ENCODE measurements at regions not wholly inside any gene's neighbourhood (a gene's known extent, or its start where the extent isn't known, plus 50 kb on each side); places are given as distances from the start of the nearest gene placed in this dataset.

DNA sequence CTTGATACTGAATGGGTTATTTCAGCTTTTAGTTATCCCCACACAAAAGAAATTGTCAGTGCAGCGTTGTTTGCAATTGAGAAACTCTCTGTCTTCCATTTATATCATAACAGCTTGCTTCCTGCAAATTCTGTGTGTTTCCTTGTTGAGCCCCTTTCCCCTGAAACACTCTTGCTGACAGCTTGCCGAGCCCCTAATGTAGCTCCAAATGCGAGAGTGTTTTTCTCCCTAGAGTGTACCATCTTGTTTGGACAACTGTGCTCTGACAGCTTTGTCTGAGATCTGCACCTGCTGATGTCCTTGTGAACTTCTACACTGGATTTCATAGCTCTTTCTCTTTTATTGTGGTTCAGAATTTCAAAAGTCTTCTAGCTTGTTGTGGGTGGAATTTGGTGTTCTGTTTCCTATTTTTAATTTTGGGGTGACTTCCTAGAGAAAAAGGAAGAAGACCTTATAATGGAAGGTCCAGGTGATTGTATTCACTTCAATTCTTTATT, 343.5 kb downstream of the PDCD6IP start:
- no peaks in the 10 kb centered on the region for H3K27me3 Mint-ChIP-seq (ENCODE audit: low read depth)
- no peak overlapping the region for H3K27ac Mint-ChIP-seq
- ChIA-PET CTCF (interaction anchor here (0.8 kb wide), 1 partner anchor 259 kb away, joined by 3 read pairs; no protein-coding TSS in a partner anchor), POLR2A (no interaction called here)
- DNase-seq (ENCODE audit: low spot score) (no peak), ATAC-seq (no peak)
- peaks cover 5% of the 10 kb centered on the region for H3K9me3 Mint-ChIP-seq
- H3K36me3 Mint-ChIP-seq, result peaks cover 3% of the 10 kb centered on the region; the same call in 1 of the 2 replicates
- peaks cover 16% of the 10 kb centered on the region for H3K4me1 Mint-ChIP-seq
- no peak for TF ChIP-seq SMAD4 (CRISPR knock-in tag; IDR thresholded peaks at IDR 0.05)
- TF ChIP-seq NR3C1 (CRISPR knock-in tag; conservative IDR thresholded peaks at IDR 0.05; ENCODE audit: low read depth), result no peak
- no peak for TF ChIP-seq RORB (CRISPR knock-in tag; IDR thresholded peaks at IDR 0.05)
- no peak overlapping the region for H3K4me3 Mint-ChIP-seq

DNA sequence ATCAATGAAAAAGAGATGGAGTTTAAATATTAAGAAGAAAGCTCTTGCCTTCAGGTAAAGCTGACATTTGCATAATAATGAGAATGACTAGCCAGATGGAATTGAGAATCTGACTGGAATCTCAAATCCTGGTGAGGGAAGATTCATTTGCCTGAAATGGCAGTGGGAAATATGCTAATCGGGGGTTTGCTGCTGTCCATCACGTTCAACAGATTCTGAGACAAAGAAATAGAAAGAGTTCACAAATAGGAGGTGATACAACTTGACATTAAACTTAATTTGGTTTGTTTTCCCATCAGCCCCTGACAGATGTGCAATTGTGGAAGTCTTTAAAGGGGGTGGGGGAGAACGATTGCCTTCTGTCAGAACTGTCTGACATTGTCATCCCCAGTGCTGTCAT, 347.4 kb downstream of the PDCD6IP start:
- peaks cover 3% of the 10 kb centered on the region; the same call in 1 of the 2 replicates for H3K36me3 Mint-ChIP-seq
- no peak overlapping the region for H3K27ac Mint-ChIP-seq
- ATAC-seq (no peak), DNase-seq (ENCODE audit: low spot score) (no peak)
- H3K4me3 Mint-ChIP-seq, result no peak overlapping the region
- H3K27me3 Mint-ChIP-seq (ENCODE audit: low read depth), result no peaks in the 10 kb centered on the region
- ChIA-PET CTCF (no interaction called here), POLR2A (no interaction called here)
- H3K9me3 Mint-ChIP-seq, result peaks cover 5% of the 10 kb centered on the region
- peaks cover 18% of the 10 kb centered on the region for H3K4me1 Mint-ChIP-seq
- no peak for TF ChIP-seq NFATC4 (CRISPR knock-in tag; IDR thresholded peaks at IDR 0.05)
- no peak for TF ChIP-seq TEAD1 (CRISPR knock-in tag; IDR thresholded peaks at IDR 0.05)
- no peak for TF ChIP-seq ATF6 (CRISPR knock-in tag; IDR thresholded peaks at IDR 0.05)
- no peak for TF ChIP-seq ZNF281 (CRISPR knock-in tag; IDR thresholded peaks at IDR 0.05)
- no peak for TF ChIP-seq CTCF (IDR thresholded peaks at IDR 0.05)
- TF ChIP-seq ATF1 (CRISPR knock-in tag; IDR thresholded peaks at IDR 0.05), result no peak
- no peak for TF ChIP-seq ERG (CRISPR knock-in tag; IDR thresholded peaks at IDR 0.05)
- no peak for TF ChIP-seq SMAD4 (CRISPR knock-in tag; IDR thresholded peaks at IDR 0.05)
- TF ChIP-seq FOXJ3 (CRISPR knock-in tag; IDR thresholded peaks at IDR 0.05; ENCODE audit: borderline replicate concordance), result no peak
- no peak for TF ChIP-seq NR2C2 (CRISPR knock-in tag; IDR thresholded peaks at IDR 0.05)
- TF ChIP-seq NFYB (CRISPR knock-in tag; conservative IDR thresholded peaks at IDR 0.05; ENCODE audit: low read depth), result no peak
- no peak for TF ChIP-seq ZBTB43 (CRISPR knock-in tag; IDR thresholded peaks at IDR 0.05)
- TF ChIP-seq, protein P1, sequence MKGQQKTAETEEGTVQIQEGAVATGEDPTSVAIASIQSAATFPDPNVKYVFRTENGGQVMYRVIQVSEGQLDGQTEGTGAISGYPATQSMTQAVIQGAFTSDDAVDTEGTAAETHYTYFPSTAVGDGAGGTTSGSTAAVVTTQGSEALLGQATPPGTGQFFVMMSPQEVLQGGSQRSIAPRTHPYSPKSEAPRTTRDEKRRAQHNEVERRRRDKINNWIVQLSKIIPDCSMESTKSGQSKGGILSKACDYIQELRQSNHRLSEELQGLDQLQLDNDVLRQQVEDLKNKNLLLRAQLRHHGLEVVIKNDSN (CRISPR knock-in tag; IDR thresholded peaks at IDR 0.05), result no peak
- TF ChIP-seq EMX1 (CRISPR knock-in tag; IDR thresholded peaks at IDR 0.05), result no peak
- TF ChIP-seq RELA (CRISPR knock-in tag; IDR thresholded peaks at IDR 0.05; ENCODE audit: borderline replicate concordance), result no peak
- TF ChIP-seq NR3C1 (CRISPR knock-in tag; conservative IDR thresholded peaks at IDR 0.05; ENCODE audit: low read depth), result no peak
- TF ChIP-seq CREB1 (CRISPR knock-in tag; IDR thresholded peaks at IDR 0.05), result no peak
- no peak for TF ChIP-seq TEAD4 (CRISPR knock-in tag; IDR thresholded peaks at IDR 0.05)
- TF ChIP-seq SP1 (CRISPR knock-in tag; conservative IDR thresholded peaks at IDR 0.05), result no peak

All from WTC11 (cell line).